NCI-H1417 treated with DMSO at 0.1 percent for 48 hours (cell line): ENCODE measurements at regions not wholly inside any gene's neighbourhood (a gene's known extent, or its start where the extent isn't known, plus 50 kb on each side); places are given as distances from the start of the nearest gene placed in this dataset.
A peak's percentile ranks its signal among the peaks of the same experiment; 100 is the strongest.
"Not testable (repeated sequence)": the region's sequence is repeated elsewhere in the genome, so short reads cannot be mapped to it uniquely, and the experiment has no call there.

Source experiments
- DNase-seq: peaks from one replicate; lab custom pipeline; 2025; lab: John Stamatoyannopoulos, UW

- no peak for DNase-seq
These were observed 135.0 kb downstream of the RALA start for GRCh38 chr7:39758234-39758970.

- DNase-seq: no peak
These were observed 138.1 kb downstream of the RALA start for GRCh38 chr7:39761449-39761848.

GRCh38 chr7:39762466-39762865 is 139.1 kb downstream of the RALA start:
- not testable (repeated sequence) for DNase-seq

GRCh38 chr7:39762881-39763280 is 139.5 kb downstream of the RALA start:
- not testable (repeated sequence) for DNase-seq

GRCh38 chr7:39765833-39766232 is 142.5 kb downstream of the RALA start:
- DNase-seq: not testable (repeated sequence)

GRCh38 chr7:39768439-39768838 is 145.1 kb downstream of the RALA start:
- not testable (repeated sequence) for DNase-seq

GRCh38 chr7:39774341-39774851 is 151.0 kb downstream of the RALA start:
- not testable (repeated sequence) for DNase-seq

GRCh38 chr7:39781557-39781956 is 158.2 kb downstream of the RALA start:
- DNase-seq: not testable (repeated sequence)

GRCh38 chr7:39786440-39786839 is 163.1 kb downstream of the RALA start:
- DNase-seq: not testable (repeated sequence)

- not testable (repeated sequence) for DNase-seq
These were observed 159.0 kb upstream of the CDK13 start for GRCh38 chr7:39791035-39791434.

- not testable (repeated sequence) for DNase-seq
These were observed 158.1 kb upstream of the CDK13 start for GRCh38 chr7:39791911-39792310.

GRCh38 chr7:39793026-39793425 is 157.0 kb upstream of the CDK13 start:
- not testable (repeated sequence) for DNase-seq

- DNase-seq: not testable (repeated sequence)
These were observed 156.2 kb upstream of the CDK13 start for GRCh38 chr7:39793851-39794250.

GRCh38 chr7:39796947-39797346 is 153.1 kb upstream of the CDK13 start:
- DNase-seq: not testable (repeated sequence)

GRCh38 chr7:39798077-39798476 is 152.0 kb upstream of the CDK13 start:
- not testable (repeated sequence) for DNase-seq

- DNase-seq: no peak
These were observed 141.1 kb upstream of the CDK13 start for GRCh38 chr7:39808796-39809481.

GRCh38 chr7:39810204-39810642 is 139.8 kb upstream of the CDK13 start:
- DNase-seq: no peak

- no peak for DNase-seq
These were observed 139.3 kb upstream of the CDK13 start for GRCh38 chr7:39810710-39811109.

- peak; percentile 44 for DNase-seq
These were observed 138.9 kb upstream of the CDK13 start for GRCh38 chr7:39811161-39811614.

- DNase-seq: no peak
These were observed 133.5 kb upstream of the CDK13 start for GRCh38 chr7:39816462-39817060.

GRCh38 chr7:39819514-39819913 is 130.5 kb upstream of the CDK13 start:
- no peak for DNase-seq

- no peak for DNase-seq
These were observed 125.4 kb upstream of the CDK13 start for GRCh38 chr7:39824456-39825200.
